ENCODE measurements at regions not wholly inside any gene's neighbourhood (a gene's known extent, or its start where the extent isn't known, plus 50 kb on each side); places are given as distances from the start of the nearest gene placed in this dataset.
"Not testable (repeated sequence)": the region's sequence is repeated elsewhere in the genome, so short reads cannot be mapped to it uniquely, and the experiment has no call there.

GRCh38 chr5:159586921-159587320, 256.6 kb upstream of the IL12B start:
- Mint-ChIP-seq H3K4me3 (no peak overlapping the region), H3K36me3 (peaks cover 4% of the 10 kb centered on the region), H3K27ac (no peak overlapping the region), H3K4me1 (ENCODE audit: low read depth in 2 of 2) (no peaks in the 10 kb centered on the region), H3K27me3 (peaks cover 14 to 24% of the 10 kb centered on the region in 2 donors), H3K9me3 (peaks cover 4% of the 10 kb centered on the region)
- DNase-seq (ENCODE audit: low spot score) (no peak), ATAC-seq (no peak)

- H3K4me1 Mint-ChIP-seq (ENCODE audit: low read depth in 2 of 2): no peaks in the 10 kb centered on the region
- H3K4me3 Mint-ChIP-seq: no peak overlapping the region
- DNase-seq (ENCODE audit: low spot score): no peak
- H3K9me3 Mint-ChIP-seq: no peaks in the 10 kb centered on the region
- H3K36me3 Mint-ChIP-seq: no peaks in the 10 kb centered on the region
- no peak overlapping the region for H3K27ac Mint-ChIP-seq
- no peak for ATAC-seq
- H3K27me3 Mint-ChIP-seq: peaks cover 17 to 18% of the 10 kb centered on the region in 2 donors
Observed at GRCh38 chr5:159588941-159589340, 258.7 kb upstream of the IL12B start.

- no peak for DNase-seq (ENCODE audit: low spot score)
- no peaks in the 10 kb centered on the region for H3K36me3 Mint-ChIP-seq
- H3K27me3 Mint-ChIP-seq: peaks cover 20 to 23% of the 10 kb centered on the region in 2 donors
- H3K4me3 Mint-ChIP-seq: no peak overlapping the region
- no peak for ATAC-seq
- H3K27ac Mint-ChIP-seq: no peak overlapping the region
- H3K9me3 Mint-ChIP-seq: peaks cover 3% of the 10 kb centered on the region
- no peaks in the 10 kb centered on the region for H3K4me1 Mint-ChIP-seq (ENCODE audit: low read depth in 2 of 2)
Observed at GRCh38 chr5:159593518-159594073, 263.3 kb upstream of the IL12B start.

GRCh38 chr5:159595561-159595960, 265.3 kb upstream of the IL12B start:
- not testable (repeated sequence) for H3K27ac Mint-ChIP-seq; H3K4me1 Mint-ChIP-seq (ENCODE audit: low read depth in 2 of 2); DNase-seq (ENCODE audit: low spot score); H3K4me3 Mint-ChIP-seq; H3K9me3 Mint-ChIP-seq; ATAC-seq; H3K36me3 Mint-ChIP-seq
- peaks cover 18 to 19% of the 10 kb centered on the region in 2 donors for H3K27me3 Mint-ChIP-seq

- Mint-ChIP-seq H3K4me1 (ENCODE audit: low read depth in 2 of 2) (peaks cover 0 to 3% of the 10 kb centered on the region in 2 donors), H3K9me3 (peaks cover 12% of the 10 kb centered on the region), H3K4me3 (no peak overlapping the region), H3K27ac (no peak overlapping the region), H3K36me3 (peaks cover 5% of the 10 kb centered on the region), H3K27me3 (peaks cover 11 to 27% of the 10 kb centered on the region in 2 donors)
- ATAC-seq (no peak), DNase-seq (ENCODE audit: low spot score) (no peak)
Observed at GRCh38 chr5:159601216-159601615, 270.9 kb upstream of the IL12B start.

GRCh38 chr5:159602434-159602833, 272.1 kb upstream of the IL12B start:
- H3K4me1 Mint-ChIP-seq (ENCODE audit: low read depth in 2 of 2): peaks cover 0 to 3% of the 10 kb centered on the region in 2 donors

GRCh38 chr5:159605585-159605984, 275.3 kb upstream of the IL12B start:
- H3K27ac Mint-ChIP-seq: no peak overlapping the region
- no peak for DNase-seq (ENCODE audit: low spot score)
- H3K27me3 Mint-ChIP-seq: peaks cover 7 to 15% of the 10 kb centered on the region in 2 donors
- H3K4me3 Mint-ChIP-seq: no peak overlapping the region
- H3K9me3 Mint-ChIP-seq: peaks cover 8% of the 10 kb centered on the region
- no peak for ATAC-seq
- peaks cover 5% of the 10 kb centered on the region for H3K36me3 Mint-ChIP-seq
- peaks cover 0 to 3% of the 10 kb centered on the region in 2 donors for H3K4me1 Mint-ChIP-seq (ENCODE audit: low read depth in 2 of 2)

More at GRCh38 chr5:159602434-159602833, 272.1 kb upstream of the IL12B start:
- H3K27me3 Mint-ChIP-seq: peaks cover 8 to 25% of the 10 kb centered on the region in 2 donors
- H3K36me3 Mint-ChIP-seq: peaks cover 5% of the 10 kb centered on the region
- no peak overlapping the region for H3K4me3 Mint-ChIP-seq
- H3K9me3 Mint-ChIP-seq: peaks cover 12% of the 10 kb centered on the region
- DNase-seq (ENCODE audit: low spot score): no peak
- ATAC-seq: no peak
- no peak overlapping the region for H3K27ac Mint-ChIP-seq

GRCh38 chr5:159609359-159609758, 279.1 kb upstream of the IL12B start:
- Mint-ChIP-seq H3K4me3 (no peak overlapping the region), H3K36me3 (no peaks in the 10 kb centered on the region), H3K4me1 (ENCODE audit: low read depth in 2 of 2) (no peaks in the 10 kb centered on the region), H3K9me3 (no peaks in the 10 kb centered on the region), H3K27me3 (peaks cover 10 to 15% of the 10 kb centered on the region in 2 donors), H3K27ac (no peak overlapping the region)
- ATAC-seq (no peak), DNase-seq (ENCODE audit: low spot score) (no peak)

GRCh38 chr5:159610966-159611579, 280.8 kb upstream of the IL12B start:
- Mint-ChIP-seq H3K36me3 (no peaks in the 10 kb centered on the region), H3K4me1 (ENCODE audit: low read depth in 2 of 2) (no peaks in the 10 kb centered on the region), H3K27ac (no peak overlapping the region), H3K4me3 (no peak overlapping the region), H3K9me3 (no peaks in the 10 kb centered on the region), H3K27me3 (peaks cover 10 to 22% of the 10 kb centered on the region in 2 donors)
- DNase-seq (ENCODE audit: low spot score): no peak
- ATAC-seq: no peak

GRCh38 chr5:159616952-159617351, 286.7 kb upstream of the IL12B start:
- no peaks in the 10 kb centered on the region for H3K36me3 Mint-ChIP-seq
- no peak for ATAC-seq

GRCh38 chr5:159619826-159620225, 289.5 kb upstream of the IL12B start:
- DNase-seq (ENCODE audit: low spot score): no peak
- Mint-ChIP-seq H3K4me1 (ENCODE audit: low read depth in 2 of 2) (no peaks in the 10 kb centered on the region), H3K27ac (no peak overlapping the region), H3K36me3 (peaks cover 12% of the 10 kb centered on the region), H3K27me3 (peaks cover 20 to 22% of the 10 kb centered on the region in 2 donors), H3K4me3 (no peak overlapping the region), H3K9me3 (peaks cover 6% of the 10 kb centered on the region)
- no peak for ATAC-seq

More at GRCh38 chr5:159616952-159617351, 286.7 kb upstream of the IL12B start:
- DNase-seq (ENCODE audit: low spot score): no peak
- Mint-ChIP-seq H3K4me1 (ENCODE audit: low read depth in 2 of 2) (no peaks in the 10 kb centered on the region), H3K27ac (no peak overlapping the region), H3K27me3 (peaks cover 11 to 14% of the 10 kb centered on the region in 2 donors), H3K4me3 (no peak overlapping the region), H3K9me3 (no peaks in the 10 kb centered on the region)

GRCh38 chr5:159620853-159621540, 290.7 kb upstream of the IL12B start:
- peaks cover 26 to 29% of the 10 kb centered on the region in 2 donors for H3K27me3 Mint-ChIP-seq

GRCh38 chr5:159628703-159629102, 287.6 kb upstream of the ADRA1B start:
- Mint-ChIP-seq H3K4me1 (ENCODE audit: low read depth in 2 of 2) (no peaks in the 10 kb centered on the region), H3K27me3 (peaks cover 20 to 25% of the 10 kb centered on the region in 2 donors), H3K36me3 (peaks cover 5% of the 10 kb centered on the region), H3K9me3 (no peaks in the 10 kb centered on the region), H3K4me3 (no peak overlapping the region), H3K27ac (no peak overlapping the region)
- peak in 1 of 2 donors; percentile 48 for ATAC-seq
- DNase-seq (ENCODE audit: low spot score): no peak

More at GRCh38 chr5:159620853-159621540, 290.7 kb upstream of the IL12B start:
- DNase-seq (ENCODE audit: low spot score) (no peak), ATAC-seq (no peak)
- H3K36me3 Mint-ChIP-seq: peaks cover 16% of the 10 kb centered on the region
- H3K27ac Mint-ChIP-seq: peak overlapping the region in 1 of 2 donors; percentile 7
- no peaks in the 10 kb centered on the region for H3K4me1 Mint-ChIP-seq (ENCODE audit: low read depth in 2 of 2)
- H3K9me3 Mint-ChIP-seq: peaks cover 6% of the 10 kb centered on the region
- no peak overlapping the region for H3K4me3 Mint-ChIP-seq

- peaks cover 20 to 25% of the 10 kb centered on the region in 2 donors for H3K27me3 Mint-ChIP-seq
- H3K36me3 Mint-ChIP-seq: peaks cover 5% of the 10 kb centered on the region
- no peaks in the 10 kb centered on the region for H3K4me1 Mint-ChIP-seq (ENCODE audit: low read depth in 2 of 2)
- H3K27ac Mint-ChIP-seq: no peak overlapping the region
- no peak for DNase-seq (ENCODE audit: low spot score)
- ATAC-seq: no peak
- H3K9me3 Mint-ChIP-seq: no peaks in the 10 kb centered on the region
- H3K4me3 Mint-ChIP-seq: no peak overlapping the region
Observed at GRCh38 chr5:159629158-159629557, 287.1 kb upstream of the ADRA1B start.

All from natural killer cell treated with Interleukin-12 subunit alpha and Interleukin-12 subunit beta and Interleukin-15 and Interleukin-18, amount 100 ng/mL, for 72 hours (primary cell).